Trophoblast cell (in vitro differentiated cells and primary cell): ENCODE measurements at regions not wholly inside any gene's neighbourhood (a gene's known extent, or its start where the extent isn't known, plus 50 kb on each side); places are given as distances from the start of the nearest gene placed in this dataset.

Experiments used
- DNase-seq, 2 donors: peaks; one replicate each; pipeline ENCODE4 v3.0.0-alpha.2; 2016
- H2AFZ ChIP-seq: 2 replicates; pipeline ENCODE4 v1.6.1; 2013; ENCODE audit warnings: low read length, moderate library complexity, mild to moderate bottlenecking; ENCODE audit not compliant: insufficient read depth, poor library complexity
- H2AK5ac ChIP-seq: 2 replicates; pipeline ENCODE4 v1.6.1; 2013; ENCODE audit warnings: mild to moderate bottlenecking, low read length
- H2BK120ac ChIP-seq: 2 replicates; pipeline ENCODE4 v1.6.1; 2013; ENCODE audit warnings: low read length, mild to moderate bottlenecking, moderate library complexity; ENCODE audit not compliant: insufficient read depth, poor library complexity
- H2BK12ac ChIP-seq: 2 replicates; pipeline ENCODE4 v1.6.1; 2013; ENCODE audit warnings: mild to moderate bottlenecking, low read length, moderate library complexity
- H2BK5ac ChIP-seq: 2 replicates; pipeline ENCODE4 v1.6.1; 2013; ENCODE audit warnings: low read length, low read depth, moderate library complexity, mild to moderate bottlenecking; ENCODE audit not compliant: poor library complexity
- H3K14ac ChIP-seq: 2 replicates; pipeline ENCODE4 v1.6.1; 2013; ENCODE audit warnings: mild to moderate bottlenecking, low read length
- H3K18ac ChIP-seq: 2 replicates; pipeline ENCODE4 v1.6.1; 2013; ENCODE audit warnings: mild to moderate bottlenecking, low read length
- H3K23ac ChIP-seq: 2 replicates; pipeline ENCODE4 v1.6.1; 2013; ENCODE audit warnings: low read length
- H3K27ac ChIP-seq: 2 replicates; pipeline ENCODE4 v1.5.1; 2013; ENCODE audit warnings: low read depth, mild to moderate bottlenecking, inconsistent platforms, low read length, moderate library complexity
- H3K27me3 ChIP-seq: 2 replicates; pipeline ENCODE4 v1.6.1; 2013; ENCODE audit warnings: inconsistent platforms, mild to moderate bottlenecking, low read length, moderate library complexity; ENCODE audit not compliant: insufficient read depth
- H3K36me3 ChIP-seq, 2 experiments: 1 replicate in 1 of 2; 2 replicates in 1 of 2; pipeline ENCODE4 v1.6.1; 2013; ENCODE audit warnings: low read length in 2 of 2, mild to moderate bottlenecking in 2 of 2, moderate library complexity in 1 of 2; ENCODE audit not compliant: insufficient read depth in 2 of 2, control insufficient read depth in 1 of 2
- H3K4ac ChIP-seq: 2 replicates; pipeline ENCODE4 v1.6.1; 2013; ENCODE audit warnings: low read depth, mild to moderate bottlenecking, low read length, moderate library complexity
- H3K4me1 ChIP-seq, 2 experiments: 1 replicate in 1 of 2; 2 replicates in 1 of 2; pipeline ENCODE4 v1.6.1; 2013; ENCODE audit warnings: low read length in 2 of 2, mild to moderate bottlenecking in 2 of 2, moderate library complexity in 1 of 2; ENCODE audit not compliant: insufficient read depth in 2 of 2, control insufficient read depth in 1 of 2
- H3K4me2 ChIP-seq: 2 replicates; pipeline ENCODE4 v1.6.1; 2013; ENCODE audit warnings: inconsistent platforms, mild to moderate bottlenecking, low read length, moderate library complexity
- H3K4me3 ChIP-seq: 2 replicates; pipeline ENCODE4 v1.5.1; 2013; ENCODE audit warnings: mild to moderate bottlenecking, low read depth, low read length, inconsistent platforms
- H3K79me1 ChIP-seq: one replicate; pipeline ENCODE4 v1.6.1; 2013; ENCODE audit warnings: low read length
- H3K79me2 ChIP-seq: 2 replicates; pipeline ENCODE4 v1.6.1; 2013; ENCODE audit warnings: low read length, mild to moderate bottlenecking; ENCODE audit not compliant: control insufficient read depth, insufficient read depth, poor library complexity
- H3K9ac ChIP-seq: 2 replicates; pipeline ENCODE4 v1.6.1; 2013; ENCODE audit warnings: mild to moderate bottlenecking, low read length
- H3K9me3 ChIP-seq: 2 replicates; pipeline ENCODE4 v1.6.1; 2013; ENCODE audit warnings: low read depth, mild to moderate bottlenecking, control low read depth, inconsistent platforms, low read length; ENCODE audit not compliant: insufficient read depth
- H4K12ac ChIP-seq: 2 replicates; pipeline ENCODE4 v1.6.1; 2013; ENCODE audit warnings: low read depth, mild to moderate bottlenecking, low read length, moderate library complexity
- H4K8ac ChIP-seq: 2 replicates; pipeline ENCODE4 v1.6.1; 2013; ENCODE audit warnings: low read depth, mild to moderate bottlenecking, low read length, moderate library complexity
- H4K91ac ChIP-seq: one replicate; pipeline ENCODE4 v1.6.1; 2013; ENCODE audit warnings: low read depth, mild to moderate bottlenecking, low read length, moderate library complexity
- WGBS: extraction: QIAGEN DNeasy Blood & Tissue Kit; methylation state at CpG from one replicate; pipeline ENCODE4 v1.1.7; 2013; ENCODE audit warnings: missing lambda C conversion rate; ENCODE audit not compliant: insufficient read length, insufficient coverage; ENCODE audit errors: extremely low coverage; 5-methylcytosine and 5-hydroxymethylcytosine counted together

- no peaks in the 10 kb centered on the region for H3K79me2 ChIP-seq
- no peak overlapping the region for H4K12ac ChIP-seq
- H4K91ac ChIP-seq: no peak overlapping the region
- H3K4me2 ChIP-seq: no peak overlapping the region
- H2BK120ac ChIP-seq: no peak overlapping the region
- H3K9me3 ChIP-seq: no peaks in the 10 kb centered on the region
- no CpG with 5 or more reads among the region's 8 CpGs for WGBS
- no peaks in the 10 kb centered on the region for H3K36me3 ChIP-seq
- H4K8ac ChIP-seq: no peak overlapping the region
- peaks cover 2 to 20% of the 10 kb centered on the region in 2 experiments for H3K4me1 ChIP-seq
- no peak for DNase-seq
- no peaks in the 10 kb centered on the region for H3K27me3 ChIP-seq
- H3K4ac ChIP-seq: no peak overlapping the region
- peaks cover 6% of the 10 kb centered on the region for H3K79me1 ChIP-seq
- no peak overlapping the region for H3K14ac ChIP-seq
- no peak overlapping the region for H2BK12ac ChIP-seq
- no peak overlapping the region for H2AK5ac ChIP-seq
- H2BK5ac ChIP-seq: no peak overlapping the region
- H3K9ac ChIP-seq: no peak overlapping the region
- no peak overlapping the region for H3K18ac ChIP-seq
- H2AFZ ChIP-seq: no peak overlapping the region
- no peak overlapping the region for H3K27ac ChIP-seq
- no peak overlapping the region for H3K23ac ChIP-seq
- H3K4me3 ChIP-seq: no peak overlapping the region
Measured at GRCh38 chr20:1831606-1832005, 63.6 kb upstream of the SIRPA start.

GRCh38 chr20:1831096-1831495 lies 64.1 kb upstream of the SIRPA start:
- no peak overlapping the region for H3K18ac ChIP-seq
- DNase-seq: peak in 1 of 2 donors; percentile 29
- H2BK120ac ChIP-seq: no peak overlapping the region
- no peak overlapping the region for H3K23ac ChIP-seq
- no peak overlapping the region for H2BK12ac ChIP-seq
- H3K4me2 ChIP-seq: no peak overlapping the region
- H3K79me1 ChIP-seq: peaks cover 7% of the 10 kb centered on the region
- H3K14ac ChIP-seq: no peak overlapping the region
- H2BK5ac ChIP-seq: no peak overlapping the region
- H3K36me3 ChIP-seq: no peaks in the 10 kb centered on the region
- H3K27ac ChIP-seq: no peak overlapping the region
- H3K27me3 ChIP-seq: no peaks in the 10 kb centered on the region
- H3K4ac ChIP-seq: no peak overlapping the region
- H4K91ac ChIP-seq: no peak overlapping the region
- no peak overlapping the region for H2AFZ ChIP-seq
- no peak overlapping the region for H4K8ac ChIP-seq
- H3K79me2 ChIP-seq: no peaks in the 10 kb centered on the region
- no peak overlapping the region for H2AK5ac ChIP-seq
- no CpG with 5 or more reads among the region's 6 CpGs for WGBS
- H3K4me3 ChIP-seq: no peak overlapping the region
- peaks cover 2% of the 10 kb centered on the region for H3K9me3 ChIP-seq
- H3K4me1 ChIP-seq: peaks cover 2 to 20% of the 10 kb centered on the region in 2 experiments
- H3K9ac ChIP-seq: no peak overlapping the region
- no peak overlapping the region for H4K12ac ChIP-seq

- no peak overlapping the region for H2BK12ac ChIP-seq
- H3K79me2 ChIP-seq: no peaks in the 10 kb centered on the region
- H3K4me3 ChIP-seq: no peak overlapping the region
- H3K4ac ChIP-seq: no peak overlapping the region
- no peak overlapping the region for H3K18ac ChIP-seq
- H2AFZ ChIP-seq: no peak overlapping the region
- no peak overlapping the region for H3K9ac ChIP-seq
- H3K23ac ChIP-seq: no peak overlapping the region
- H2AK5ac ChIP-seq: no peak overlapping the region
- no peak overlapping the region for H3K14ac ChIP-seq
- no peak overlapping the region for H2BK120ac ChIP-seq
- H3K4me1 ChIP-seq: peaks cover 4 to 21% of the 10 kb centered on the region in 2 experiments
- peak; percentile 96 to 97 for DNase-seq
- H2BK5ac ChIP-seq: no peak overlapping the region
- no peak overlapping the region for H3K27ac ChIP-seq
- H4K8ac ChIP-seq: no peak overlapping the region
- H3K9me3 ChIP-seq: peaks cover 3% of the 10 kb centered on the region
- H3K36me3 ChIP-seq: no peaks in the 10 kb centered on the region
- WGBS: no CpG with 5 or more reads among the region's 7 CpGs
- H3K4me2 ChIP-seq: no peak overlapping the region
- no peak overlapping the region for H4K12ac ChIP-seq
- peaks cover 8% of the 10 kb centered on the region for H3K79me1 ChIP-seq
- H3K27me3 ChIP-seq: no peaks in the 10 kb centered on the region
- H4K91ac ChIP-seq: no peak overlapping the region
Measured at GRCh38 chr20:1830240-1830639, 65.0 kb upstream of the SIRPA start.

GRCh38 chr20:1829531-1829930 lies 65.7 kb upstream of the SIRPA start:
- Histone ChIP-seq H3K9me3 (peaks cover 3% of the 10 kb centered on the region), H3K27me3 (no peaks in the 10 kb centered on the region), H3K4me1 (peaks cover 9 to 20% of the 10 kb centered on the region in 2 experiments), H2AFZ (no peak overlapping the region), H3K27ac (no peak overlapping the region), H3K4me3 (no peak overlapping the region), H2BK120ac (no peak overlapping the region), H3K4me2 (no peak overlapping the region), H3K23ac (no peak overlapping the region), H3K14ac (no peak overlapping the region), H4K8ac (no peak overlapping the region), H3K79me2 (no peaks in the 10 kb centered on the region), H3K18ac (no peak overlapping the region), H3K36me3 (no peaks in the 10 kb centered on the region), H3K4ac (no peak overlapping the region), H4K12ac (no peak overlapping the region), H3K79me1 (peaks cover 6% of the 10 kb centered on the region), H2BK5ac (no peak overlapping the region), H2AK5ac (no peak overlapping the region), H3K9ac (no peak overlapping the region), H2BK12ac (no peak overlapping the region), H4K91ac (no peak overlapping the region)
- no CpG with 5 or more reads among the region's 9 CpGs for WGBS
- DNase-seq: no peak
